ENCODE measurements at regions not wholly inside any gene's neighbourhood (a gene's known extent, or its start where the extent isn't known, plus 50 kb on each side); places are given as distances from the start of the nearest gene placed in this dataset.

DNA sequence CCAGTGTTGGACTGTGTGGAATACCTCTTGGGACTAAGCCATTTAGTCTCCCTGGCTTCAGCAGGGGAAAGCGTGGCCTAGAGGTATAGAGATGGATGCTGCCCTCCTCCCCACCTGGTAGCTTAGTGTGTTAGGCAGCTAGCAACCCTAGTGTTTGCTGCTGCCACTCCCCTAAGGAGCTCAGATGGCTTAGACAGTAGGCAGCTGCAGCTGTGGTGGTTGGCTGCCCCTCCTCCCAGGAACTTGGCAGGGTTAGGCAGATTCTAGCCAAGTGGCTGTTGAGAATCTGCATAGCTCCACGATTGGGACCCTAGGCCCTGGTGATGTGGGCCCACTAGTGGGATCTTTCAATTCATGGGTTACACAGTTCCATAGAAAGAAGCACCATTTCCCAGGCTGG is 550.4 kb upstream of the CHAC2 start (continued):
- TF ChIP-seq, protein P1, sequence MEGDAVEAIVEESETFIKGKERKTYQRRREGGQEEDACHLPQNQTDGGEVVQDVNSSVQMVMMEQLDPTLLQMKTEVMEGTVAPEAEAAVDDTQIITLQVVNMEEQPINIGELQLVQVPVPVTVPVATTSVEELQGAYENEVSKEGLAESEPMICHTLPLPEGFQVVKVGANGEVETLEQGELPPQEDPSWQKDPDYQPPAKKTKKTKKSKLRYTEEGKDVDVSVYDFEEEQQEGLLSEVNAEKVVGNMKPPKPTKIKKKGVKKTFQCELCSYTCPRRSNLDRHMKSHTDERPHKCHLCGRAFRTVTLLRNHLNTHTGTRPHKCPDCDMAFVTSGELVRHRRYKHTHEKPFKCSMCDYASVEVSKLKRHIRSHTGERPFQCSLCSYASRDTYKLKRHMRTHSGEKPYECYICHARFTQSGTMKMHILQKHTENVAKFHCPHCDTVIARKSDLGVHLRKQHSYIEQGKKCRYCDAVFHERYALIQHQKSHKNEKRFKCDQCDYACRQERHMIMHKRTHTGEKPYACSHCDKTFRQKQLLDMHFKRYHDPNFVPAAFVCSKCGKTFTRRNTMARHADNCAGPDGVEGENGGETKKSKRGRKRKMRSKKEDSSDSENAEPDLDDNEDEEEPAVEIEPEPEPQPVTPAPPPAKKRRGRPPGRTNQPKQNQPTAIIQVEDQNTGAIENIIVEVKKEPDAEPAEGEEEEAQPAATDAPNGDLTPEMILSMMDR (conservative IDR thresholded peaks at IDR 0.05; ENCODE audit: low read depth in 2 of 2): no peak
- TF ChIP-seq JUNB (IDR thresholded peaks at IDR 0.05; ENCODE audit: unreplicated experiment) (no peak), EZH2phosphoT487 (IDR thresholded peaks at IDR 0.05; ENCODE audit: unreplicated experiment) (no peak), NANOG (IDR thresholded peaks at IDR 0.05; ENCODE audit: borderline replicate concordance) (no peak)

DNA sequence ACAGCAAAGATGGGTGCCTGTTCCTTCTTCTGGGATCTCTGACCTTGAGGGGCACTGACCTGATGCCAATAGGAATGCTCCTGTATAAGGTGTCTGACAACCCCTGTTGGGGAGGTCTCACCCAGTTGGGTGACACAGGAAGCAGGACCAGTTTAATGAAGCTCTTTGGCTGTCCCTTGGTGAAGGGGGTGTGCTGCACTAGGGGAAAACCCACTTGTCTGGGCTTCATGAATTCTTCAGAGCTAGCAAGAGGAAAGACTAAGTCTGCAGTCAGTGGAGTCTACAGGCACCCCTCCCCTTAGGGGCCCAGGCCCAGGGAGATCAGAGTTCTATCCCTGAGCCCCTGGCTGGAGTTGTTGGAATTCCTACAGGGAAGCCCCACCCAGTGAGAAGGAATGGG is 550.8 kb upstream of the CHAC2 start:
- H3K4me1 ChIP-seq (ENCODE audit: insufficient read depth): no peaks in the 10 kb centered on the region
- peaks cover 3% of the 10 kb centered on the region; the same call in 1 of the 2 replicates for H3K9me2 ChIP-seq (ENCODE audit: insufficient read depth)
- TF ChIP-seq NANOG (IDR thresholded peaks at IDR 0.05; ENCODE audit: borderline replicate concordance) (no peak), ZNF114 (CRISPR knock-in tag; IDR thresholded peaks at IDR 0.05) (no peak), JUNB (IDR thresholded peaks at IDR 0.05; ENCODE audit: unreplicated experiment) (no peak)
- TF ChIP-seq, protein P2, sequence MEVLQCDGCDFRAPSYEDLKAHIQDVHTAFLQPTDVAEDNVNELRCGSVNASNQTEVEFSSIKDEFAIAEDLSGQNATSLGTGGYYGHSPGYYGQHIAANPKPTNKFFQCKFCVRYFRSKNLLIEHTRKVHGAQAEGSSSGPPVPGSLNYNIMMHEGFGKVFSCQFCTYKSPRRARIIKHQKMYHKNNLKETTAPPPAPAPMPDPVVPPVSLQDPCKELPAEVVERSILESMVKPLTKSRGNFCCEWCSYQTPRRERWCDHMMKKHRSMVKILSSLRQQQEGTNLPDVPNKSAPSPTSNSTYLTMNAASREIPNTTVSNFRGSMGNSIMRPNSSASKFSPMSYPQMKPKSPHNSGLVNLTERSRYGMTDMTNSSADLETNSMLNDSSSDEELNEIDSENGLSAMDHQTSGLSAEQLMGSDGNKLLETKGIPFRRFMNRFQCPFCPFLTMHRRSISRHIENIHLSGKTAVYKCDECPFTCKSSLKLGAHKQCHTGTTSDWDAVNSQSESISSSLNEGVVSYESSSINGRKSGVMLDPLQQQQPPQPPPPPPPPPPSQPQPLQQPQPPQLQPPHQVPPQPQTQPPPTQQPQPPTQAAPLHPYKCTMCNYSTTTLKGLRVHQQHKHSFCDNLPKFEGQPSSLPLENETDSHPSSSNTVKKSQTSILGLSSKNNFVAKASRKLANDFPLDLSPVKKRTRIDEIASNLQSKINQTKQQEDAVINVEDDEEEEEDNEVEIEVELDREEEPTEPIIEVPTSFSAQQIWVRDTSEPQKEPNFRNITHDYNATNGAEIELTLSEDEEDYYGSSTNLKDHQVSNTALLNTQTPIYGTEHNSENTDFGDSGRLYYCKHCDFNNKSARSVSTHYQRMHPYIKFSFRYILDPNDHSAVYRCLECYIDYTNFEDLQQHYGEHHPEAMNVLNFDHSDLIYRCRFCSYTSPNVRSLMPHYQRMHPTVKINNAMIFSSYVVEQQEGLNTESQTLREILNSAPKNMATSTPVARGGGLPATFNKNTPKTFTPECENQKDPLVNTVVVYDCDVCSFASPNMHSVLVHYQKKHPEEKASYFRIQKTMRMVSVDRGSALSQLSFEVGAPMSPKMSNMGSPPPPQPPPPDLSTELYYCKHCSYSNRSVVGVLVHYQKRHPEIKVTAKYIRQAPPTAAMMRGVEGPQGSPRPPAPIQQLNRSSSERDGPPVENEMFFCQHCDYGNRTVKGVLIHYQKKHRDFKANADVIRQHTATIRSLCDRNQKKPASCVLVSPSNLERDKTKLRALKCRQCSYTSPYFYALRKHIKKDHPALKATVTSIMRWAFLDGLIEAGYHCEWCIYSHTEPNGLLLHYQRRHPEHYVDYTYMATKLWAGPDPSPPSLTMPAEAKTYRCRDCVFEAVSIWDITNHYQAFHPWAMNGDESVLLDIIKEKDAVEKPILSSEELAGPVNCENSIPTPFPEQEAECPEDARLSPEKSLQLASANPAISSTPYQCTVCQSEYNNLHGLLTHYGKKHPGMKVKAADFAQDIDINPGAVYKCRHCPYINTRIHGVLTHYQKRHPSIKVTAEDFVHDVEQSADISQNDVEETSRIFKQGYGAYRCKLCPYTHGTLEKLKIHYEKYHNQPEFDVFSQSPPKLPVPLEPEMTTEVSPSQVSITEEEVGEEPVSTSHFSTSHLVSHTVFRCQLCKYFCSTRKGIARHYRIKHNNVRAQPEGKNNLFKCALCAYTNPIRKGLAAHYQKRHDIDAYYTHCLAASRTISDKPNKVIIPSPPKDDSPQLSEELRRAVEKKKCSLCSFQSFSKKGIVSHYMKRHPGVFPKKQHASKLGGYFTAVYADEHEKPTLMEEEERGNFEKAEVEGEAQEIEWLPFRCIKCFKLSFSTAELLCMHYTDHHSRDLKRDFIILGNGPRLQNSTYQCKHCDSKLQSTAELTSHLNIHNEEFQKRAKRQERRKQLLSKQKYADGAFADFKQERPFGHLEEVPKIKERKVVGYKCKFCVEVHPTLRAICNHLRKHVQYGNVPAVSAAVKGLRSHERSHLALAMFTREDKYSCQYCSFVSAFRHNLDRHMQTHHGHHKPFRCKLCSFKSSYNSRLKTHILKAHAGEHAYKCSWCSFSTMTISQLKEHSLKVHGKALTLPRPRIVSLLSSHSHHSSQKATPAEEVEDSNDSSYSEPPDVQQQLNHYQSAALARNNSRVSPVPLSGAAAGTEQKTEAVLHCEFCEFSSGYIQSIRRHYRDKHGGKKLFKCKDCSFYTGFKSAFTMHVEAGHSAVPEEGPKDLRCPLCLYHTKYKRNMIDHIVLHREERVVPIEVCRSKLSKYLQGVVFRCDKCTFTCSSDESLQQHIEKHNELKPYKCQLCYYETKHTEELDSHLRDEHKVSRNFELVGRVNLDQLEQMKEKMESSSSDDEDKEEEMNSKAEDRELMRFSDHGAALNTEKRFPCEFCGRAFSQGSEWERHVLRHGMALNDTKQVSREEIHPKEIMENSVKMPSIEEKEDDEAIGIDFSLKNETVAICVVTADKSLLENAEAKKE (CRISPR knock-in tag; IDR thresholded peaks at IDR 0.05): no peak
- Mint-ChIP-seq H3K36me3 (ENCODE audit: low read depth) (peaks cover 4% of the 10 kb centered on the region; the same call in 1 of the 3 replicates), H3K27ac (no peak overlapping the region), H3K4me3 (no peak overlapping the region), H3K9me3 (peaks cover 9% of the 10 kb centered on the region), H3K27me3 (ENCODE audit: insufficient read depth, low read depth, poor library complexity) (peaks cover 5% of the 10 kb centered on the region), H3K4me1 (no peaks in the 10 kb centered on the region)
- H4K20me1 ChIP-seq (replicated peaks; ENCODE audit: insufficient read depth): no peaks in the 10 kb centered on the region
- no peaks in the 10 kb centered on the region for H3K79me2 ChIP-seq (replicated peaks; ENCODE audit: insufficient read depth)
- H3K27ac ChIP-seq (ENCODE audit: low read depth): no peak overlapping the region
- H3F3A ChIP-seq (replicated peaks; ENCODE audit: low read depth): no peaks in the 10 kb centered on the region
- DNase-seq (ENCODE audit: low spot score): no peak
- H3K4me3 ChIP-seq: no peak overlapping the region
- no peak for ATAC-seq
- no peak overlapping the region for H3K4me2 ChIP-seq
- H3K36me3 ChIP-seq (ENCODE audit: insufficient read depth): no peaks in the 10 kb centered on the region; the same call in 1 of the 2 replicates
- no peaks in the 10 kb centered on the region for H3K27me3 ChIP-seq (ENCODE audit: insufficient read depth)
- H2AFZ ChIP-seq: no peak overlapping the region

All from GM23338 (cell line).